ENCODE measurements at regions not wholly inside any gene's neighbourhood (a gene's known extent, or its start where the extent isn't known, plus 50 kb on each side); places are given as distances from the start of the nearest gene placed in this dataset.

- Histone ChIP-seq H3K4me1 (ENCODE audit: low read length) (peaks cover 14% of the 10 kb centered on the region), H3K27me3 (ENCODE audit: low read depth, low read length) (no peaks in the 10 kb centered on the region), H3K9ac (ENCODE audit: low read length) (no peak overlapping the region), H2AFZ (ENCODE audit: low read depth, low read length) (no peak overlapping the region), H3K36me3 (replicated peaks; ENCODE audit: low read depth, low read length) (no peaks in the 10 kb centered on the region), H3K79me2 (ENCODE audit: low read length) (no peaks in the 10 kb centered on the region), H3K4me3 (ENCODE audit: low read length) (no peak overlapping the region), H4K20me1 (ENCODE audit: insufficient read depth, low read length) (no peaks in the 10 kb centered on the region), H3K27ac (ENCODE audit: low read length) (no peak overlapping the region), H3K4me2 (ENCODE audit: low read length) (no peak overlapping the region), H3K9me3 (ENCODE audit: insufficient read depth, low read length) (no peaks in the 10 kb centered on the region)
- TF ChIP-seq EZH2phosphoT487 (IDR thresholded peaks at IDR 0.05; ENCODE audit: low read depth), result no peak
- no peak for TF ChIP-seq CTCF (IDR thresholded peaks at IDR 0.05; ENCODE audit: low read depth, low read length)
Observed at GRCh38 chr7:13097499-13097898, 410.1 kb downstream of the ARL4A start.

GRCh38 chr7:13098161-13098560 is 410.7 kb downstream of the ARL4A start:
- Histone ChIP-seq H3K4me1 (ENCODE audit: low read length) (peaks cover 14% of the 10 kb centered on the region), H3K36me3 (replicated peaks; ENCODE audit: low read depth, low read length) (no peaks in the 10 kb centered on the region), H4K20me1 (ENCODE audit: insufficient read depth, low read length) (no peaks in the 10 kb centered on the region), H3K27me3 (ENCODE audit: low read depth, low read length) (no peaks in the 10 kb centered on the region), H3K79me2 (ENCODE audit: low read length) (no peaks in the 10 kb centered on the region), H2AFZ (ENCODE audit: low read depth, low read length) (no peak overlapping the region), H3K27ac (ENCODE audit: low read length) (no peak overlapping the region), H3K4me2 (ENCODE audit: low read length) (no peak overlapping the region), H3K4me3 (ENCODE audit: low read length) (no peak overlapping the region), H3K9me3 (ENCODE audit: insufficient read depth, low read length) (no peaks in the 10 kb centered on the region), H3K9ac (ENCODE audit: low read length) (no peak overlapping the region)
- TF ChIP-seq CTCF (IDR thresholded peaks at IDR 0.05; ENCODE audit: low read depth, low read length) (no peak), EZH2phosphoT487 (IDR thresholded peaks at IDR 0.05; ENCODE audit: low read depth) (no peak)

GRCh38 chr7:13099154-13099795 is 411.8 kb downstream of the ARL4A start:
- Histone ChIP-seq H3K9ac (ENCODE audit: low read length) (no peak overlapping the region), H4K20me1 (ENCODE audit: insufficient read depth, low read length) (no peaks in the 10 kb centered on the region), H3K4me2 (ENCODE audit: low read length) (peak overlapping the region; percentile 54), H3K79me2 (ENCODE audit: low read length) (no peaks in the 10 kb centered on the region), H3K36me3 (replicated peaks; ENCODE audit: low read depth, low read length) (no peaks in the 10 kb centered on the region), H3K4me1 (ENCODE audit: low read length) (peaks cover 14% of the 10 kb centered on the region), H3K27me3 (ENCODE audit: low read depth, low read length) (no peaks in the 10 kb centered on the region), H3K27ac (ENCODE audit: low read length) (0 out of 2 replicates have a peak overlapping the region, but pooled peaks have one; percentile 16), H3K9me3 (ENCODE audit: insufficient read depth, low read length) (no peaks in the 10 kb centered on the region), H3K4me3 (ENCODE audit: low read length) (peak overlapping the region; percentile 40), H2AFZ (ENCODE audit: low read depth, low read length) (peak overlapping the region; percentile 80)
- TF ChIP-seq CTCF (IDR thresholded peaks at IDR 0.05; ENCODE audit: low read depth, low read length) (no peak), EZH2phosphoT487 (IDR thresholded peaks at IDR 0.05; ENCODE audit: low read depth) (no peak)

GRCh38 chr7:13104128-13104527 is 416.7 kb downstream of the ARL4A start:
- Histone ChIP-seq H3K4me2 (ENCODE audit: low read length) (no peak overlapping the region), H3K4me1 (ENCODE audit: low read length) (peaks cover 6% of the 10 kb centered on the region), H3K79me2 (ENCODE audit: low read length) (no peaks in the 10 kb centered on the region), H3K4me3 (ENCODE audit: low read length) (no peak overlapping the region), H3K9me3 (ENCODE audit: insufficient read depth, low read length) (no peaks in the 10 kb centered on the region), H3K36me3 (replicated peaks; ENCODE audit: low read depth, low read length) (no peaks in the 10 kb centered on the region), H3K9ac (ENCODE audit: low read length) (no peak overlapping the region), H4K20me1 (ENCODE audit: insufficient read depth, low read length) (no peaks in the 10 kb centered on the region), H2AFZ (ENCODE audit: low read depth, low read length) (no peak overlapping the region; the same call in 1 of the 2 replicates), H3K27me3 (ENCODE audit: low read depth, low read length) (no peaks in the 10 kb centered on the region), H3K27ac (ENCODE audit: low read length) (no peak overlapping the region)
- no peak for TF ChIP-seq CTCF (IDR thresholded peaks at IDR 0.05; ENCODE audit: low read depth, low read length)

All from OCI-LY3 (cell line).